ENCODE measurements at regions not wholly inside any gene's neighbourhood (a gene's known extent, or its start where the extent isn't known, plus 50 kb on each side); places are given as distances from the start of the nearest gene placed in this dataset.

DNA sequence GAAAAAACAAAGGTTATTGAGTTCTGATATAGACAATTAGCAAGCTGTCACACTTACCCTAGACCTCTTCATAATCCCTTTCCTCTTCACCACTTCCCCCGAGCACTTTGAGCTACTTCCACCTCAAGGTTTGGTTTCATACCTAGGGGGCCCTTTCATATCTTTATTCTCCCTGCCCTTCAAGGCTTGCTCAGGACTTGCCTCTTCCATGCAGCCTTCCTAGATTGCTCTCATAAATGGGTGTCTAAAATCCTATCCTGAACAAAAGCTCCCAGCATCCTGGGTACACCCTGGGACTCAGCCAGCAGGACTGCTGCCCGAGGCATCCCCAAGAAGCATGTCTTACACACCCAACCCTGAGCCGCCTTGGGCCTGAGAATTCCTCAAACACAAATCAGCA, 157.3 kb downstream of the C5orf15 start:
- no peak for DNase-seq
- no peaks in the 10 kb centered on the region for H3K36me3 Mint-ChIP-seq (ENCODE audit: low read depth)
- H3K9me3 ChIP-seq (ENCODE audit: control insufficient read depth, low read length, poor library complexity, severe bottlenecking), result no peaks in the 10 kb centered on the region
- H3K4me3 Mint-ChIP-seq, result no peak overlapping the region
- peak overlapping the region; percentile 53 for H3K27ac Mint-ChIP-seq
- peaks cover 2% of the 10 kb centered on the region for H3K4me1 Mint-ChIP-seq
- peaks cover 63% of the 10 kb centered on the region for H3K27me3 Mint-ChIP-seq
- ATAC-seq, result no peak

DNA sequence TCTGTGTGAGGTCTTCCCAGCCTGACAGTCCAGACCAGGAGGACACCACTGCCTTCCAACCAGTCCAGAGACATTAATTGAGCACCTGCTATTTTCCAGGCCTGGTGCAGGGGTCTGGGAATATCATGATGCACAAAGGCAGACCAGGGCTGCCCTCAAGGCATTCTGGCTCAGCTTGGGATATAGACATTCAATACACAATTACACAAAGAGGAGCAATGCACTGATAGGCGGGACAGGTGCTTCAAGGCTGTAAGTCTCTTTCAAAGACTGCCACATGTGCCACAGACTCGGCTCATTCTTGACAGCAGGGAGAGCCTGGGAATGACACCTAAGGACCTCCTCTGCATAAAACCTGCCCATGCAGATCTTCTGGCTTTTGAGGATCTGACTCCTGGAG, 158.6 kb downstream of the C5orf15 start:
- H3K27me3 Mint-ChIP-seq, result peaks cover 56% of the 10 kb centered on the region
- no peak overlapping the region for H3K4me3 Mint-ChIP-seq
- no peaks in the 10 kb centered on the region for H3K9me3 ChIP-seq (ENCODE audit: control insufficient read depth, low read length, poor library complexity, severe bottlenecking)
- DNase-seq (no peak), ATAC-seq (no peak)
- H3K4me1 Mint-ChIP-seq, result peaks cover 2% of the 10 kb centered on the region
- no peak overlapping the region for H3K27ac Mint-ChIP-seq
- no peaks in the 10 kb centered on the region for H3K36me3 Mint-ChIP-seq (ENCODE audit: low read depth)

DNA sequence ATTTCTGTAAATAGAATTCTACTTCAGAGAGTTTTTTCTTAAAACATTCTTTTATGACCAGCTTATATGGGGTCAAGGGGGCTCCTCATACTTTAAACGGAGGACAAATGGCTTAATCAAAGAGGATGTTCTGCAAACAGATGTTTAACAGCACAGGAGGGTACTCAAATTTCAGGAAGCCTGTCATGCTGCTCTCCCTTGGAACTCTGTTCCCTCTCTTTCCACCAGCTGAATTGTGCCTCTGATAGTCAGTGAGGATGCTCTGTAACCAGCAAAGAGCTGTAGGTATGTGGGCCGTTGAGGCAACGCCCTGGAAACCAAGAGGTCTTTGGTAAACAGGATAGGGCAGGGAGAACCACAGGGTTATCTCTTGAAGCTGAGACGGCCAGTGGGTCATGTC, 161.1 kb downstream of the C5orf15 start:
- no peak overlapping the region for H3K4me3 Mint-ChIP-seq
- no peaks in the 10 kb centered on the region for H3K36me3 Mint-ChIP-seq (ENCODE audit: low read depth)
- DNase-seq (no peak), ATAC-seq (no peak)
- H3K4me1 Mint-ChIP-seq, result peaks cover 1% of the 10 kb centered on the region
- H3K9me3 ChIP-seq (ENCODE audit: control insufficient read depth, low read length, poor library complexity, severe bottlenecking), result no peaks in the 10 kb centered on the region
- no peak overlapping the region for H3K27ac Mint-ChIP-seq
- H3K27me3 Mint-ChIP-seq, result peaks cover 55% of the 10 kb centered on the region

DNA sequence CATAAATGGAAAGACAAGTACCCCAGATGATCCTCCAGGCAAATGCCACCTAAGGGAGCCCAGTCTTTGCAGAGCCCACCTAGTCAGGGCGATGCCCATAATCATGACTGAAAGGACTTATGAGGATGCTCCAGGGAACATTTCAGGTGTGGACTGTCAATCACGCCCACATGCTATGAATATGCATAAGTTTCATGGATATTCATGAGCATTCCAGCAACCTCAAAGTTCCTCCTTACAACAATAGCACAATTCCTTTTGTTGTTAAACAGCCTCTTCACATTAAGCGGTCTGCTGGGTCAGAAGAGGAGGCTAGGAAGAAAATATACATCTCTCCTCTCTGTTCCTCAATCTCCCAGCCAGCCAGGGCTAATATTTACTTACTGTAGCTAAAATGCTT, 161.6 kb downstream of the C5orf15 start:
- no peak for DNase-seq
- no peak for ATAC-seq
- no peaks in the 10 kb centered on the region for H3K9me3 ChIP-seq (ENCODE audit: control insufficient read depth, low read length, poor library complexity, severe bottlenecking)
- Mint-ChIP-seq H3K4me3 (no peak overlapping the region), H3K36me3 (ENCODE audit: low read depth) (no peaks in the 10 kb centered on the region), H3K27ac (no peak overlapping the region), H3K4me1 (no peaks in the 10 kb centered on the region), H3K27me3 (peaks cover 53% of the 10 kb centered on the region)

DNA sequence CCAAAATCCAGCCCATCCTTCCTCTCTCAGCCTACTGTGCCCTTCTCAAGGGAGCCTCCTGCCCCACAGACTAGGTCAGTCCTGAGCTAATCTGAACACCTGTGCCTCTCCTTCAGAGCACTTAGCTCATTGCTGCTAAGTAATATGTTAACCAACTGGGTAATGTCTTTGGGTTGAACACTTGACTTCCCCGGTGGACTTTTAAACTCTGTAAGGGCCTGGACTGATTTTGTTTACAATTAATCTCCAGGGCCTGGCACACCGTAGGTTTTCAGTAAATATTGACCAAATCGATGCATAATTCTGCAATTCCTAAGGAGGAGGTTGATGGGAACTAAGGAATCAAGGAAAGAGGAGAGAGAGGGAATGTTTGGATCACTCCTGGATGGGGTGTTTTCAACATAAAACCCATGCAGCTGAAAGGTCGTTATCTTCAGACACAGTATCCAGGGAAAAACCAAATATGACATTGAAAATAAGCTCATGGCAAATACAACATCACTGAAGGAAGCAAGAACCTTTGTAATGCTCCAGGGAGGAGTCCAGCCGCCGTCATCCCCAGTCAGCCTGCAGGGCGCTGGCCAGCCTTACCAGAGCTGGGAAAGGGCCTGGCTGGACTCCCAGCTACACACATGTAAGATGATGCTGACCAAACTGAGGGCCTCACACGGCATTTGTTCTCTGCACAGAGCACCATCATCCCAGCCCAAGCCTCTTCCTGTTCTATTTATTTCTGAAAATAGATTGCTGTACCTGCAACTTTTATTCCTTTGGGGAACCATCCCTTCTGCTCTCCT, 166.3 kb downstream of the C5orf15 start:
- peaks cover 66% of the 10 kb centered on the region for H3K27me3 Mint-ChIP-seq
- H3K27ac Mint-ChIP-seq, result no peak overlapping the region
- H3K36me3 Mint-ChIP-seq (ENCODE audit: low read depth), result peaks cover 3% of the 10 kb centered on the region
- DNase-seq (no peak), ATAC-seq (no peak)
- no peaks in the 10 kb centered on the region for H3K4me1 Mint-ChIP-seq
- H3K4me3 Mint-ChIP-seq, result no peak overlapping the region
- no peaks in the 10 kb centered on the region for H3K9me3 ChIP-seq (ENCODE audit: control insufficient read depth, low read length, poor library complexity, severe bottlenecking)

DNA sequence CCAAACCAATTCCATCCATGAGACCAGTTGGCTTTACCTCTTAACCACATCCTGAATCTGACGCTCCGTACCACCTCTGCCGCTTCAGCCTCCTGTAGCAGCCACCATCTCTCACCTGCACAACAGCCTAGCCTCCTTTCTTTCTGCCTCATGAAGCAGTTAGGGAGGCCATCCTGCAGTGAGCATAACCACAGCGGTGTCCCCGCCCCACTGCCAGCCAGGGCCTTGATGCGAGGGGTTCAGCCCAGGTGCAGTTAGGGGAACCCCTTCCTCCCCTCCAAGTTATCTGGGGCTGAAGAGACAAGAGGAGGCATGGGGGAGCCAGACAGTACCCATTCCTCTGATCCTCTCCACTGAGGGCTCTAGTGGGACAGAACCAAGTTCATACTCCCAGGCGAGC, 167.0 kb downstream of the C5orf15 start:
- ATAC-seq, result no peak
- H3K27me3 Mint-ChIP-seq, result peaks cover 73% of the 10 kb centered on the region
- no peak for DNase-seq
- no peaks in the 10 kb centered on the region for H3K4me1 Mint-ChIP-seq
- H3K9me3 ChIP-seq (ENCODE audit: control insufficient read depth, low read length, poor library complexity, severe bottlenecking), result no peaks in the 10 kb centered on the region
- H3K36me3 Mint-ChIP-seq (ENCODE audit: low read depth), result peaks cover 3% of the 10 kb centered on the region
- no peak overlapping the region for H3K4me3 Mint-ChIP-seq
- no peak overlapping the region for H3K27ac Mint-ChIP-seq

DNA sequence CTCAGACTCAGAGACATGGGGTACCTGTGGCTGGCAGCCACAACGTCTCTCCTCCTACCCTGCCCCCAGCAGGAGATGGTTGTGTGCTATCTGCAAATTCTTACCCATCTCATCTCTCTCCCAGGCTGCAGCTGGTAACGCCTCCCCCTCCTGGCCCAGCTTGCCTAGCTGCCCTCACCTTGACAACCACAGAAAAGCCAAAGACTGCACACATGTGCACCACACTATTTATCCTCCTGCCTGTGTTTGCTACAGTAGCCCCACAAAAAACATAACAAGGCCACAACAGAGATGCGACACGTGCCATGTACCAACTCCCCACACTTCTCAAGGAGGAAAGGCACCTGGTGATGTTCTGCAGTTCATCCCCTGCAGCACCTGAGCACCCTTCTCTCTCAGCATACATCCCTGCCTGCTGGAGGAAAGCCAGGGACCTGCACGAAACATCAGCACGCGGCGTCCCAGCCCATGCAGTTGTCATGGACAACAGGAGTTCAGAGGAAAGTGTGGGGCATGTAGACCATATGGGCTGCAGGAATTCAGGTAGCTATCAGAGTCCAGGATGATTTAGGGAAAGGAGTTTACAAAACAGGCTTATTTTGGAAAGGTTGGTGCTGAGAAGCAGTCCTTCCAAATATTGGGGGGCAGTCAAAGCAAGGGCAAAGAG, 168.7 kb downstream of the C5orf15 start:
- Mint-ChIP-seq H3K36me3 (ENCODE audit: low read depth) (peaks cover 3% of the 10 kb centered on the region), H3K27me3 (peaks cover 76% of the 10 kb centered on the region), H3K4me1 (no peaks in the 10 kb centered on the region), H3K27ac (no peak overlapping the region), H3K4me3 (no peak overlapping the region)
- no peak for ATAC-seq
- no peaks in the 10 kb centered on the region for H3K9me3 ChIP-seq (ENCODE audit: control insufficient read depth, low read length, poor library complexity, severe bottlenecking)
- DNase-seq, result no peak

DNA sequence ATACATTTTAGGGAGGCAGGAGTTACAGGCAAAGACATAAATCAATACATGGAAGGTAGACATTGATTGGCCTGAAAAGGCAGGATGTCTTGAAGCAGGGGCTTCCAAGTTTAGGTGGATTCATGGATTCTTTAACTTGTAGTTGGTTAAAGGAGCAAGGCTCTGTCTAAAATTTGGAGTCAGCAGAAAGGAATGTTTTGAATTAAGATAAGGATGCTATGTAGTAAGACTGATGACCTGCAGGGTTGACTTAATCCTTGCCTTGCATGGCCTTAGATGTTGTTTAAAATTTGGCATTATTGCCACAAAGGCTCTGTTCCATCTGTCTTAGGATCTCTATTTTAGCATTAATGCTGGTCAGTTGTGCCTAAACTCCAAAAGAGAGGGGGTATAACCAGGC, 171.3 kb downstream of the C5orf15 start:
- Mint-ChIP-seq H3K36me3 (ENCODE audit: low read depth) (peaks cover 3% of the 10 kb centered on the region), H3K27me3 (peaks cover 78% of the 10 kb centered on the region), H3K4me1 (no peaks in the 10 kb centered on the region), H3K27ac (no peak overlapping the region), H3K4me3 (no peak overlapping the region)
- no peak for DNase-seq
- H3K9me3 ChIP-seq (ENCODE audit: control insufficient read depth, low read length, poor library complexity, severe bottlenecking), result no peaks in the 10 kb centered on the region
- no peak for ATAC-seq

DNA sequence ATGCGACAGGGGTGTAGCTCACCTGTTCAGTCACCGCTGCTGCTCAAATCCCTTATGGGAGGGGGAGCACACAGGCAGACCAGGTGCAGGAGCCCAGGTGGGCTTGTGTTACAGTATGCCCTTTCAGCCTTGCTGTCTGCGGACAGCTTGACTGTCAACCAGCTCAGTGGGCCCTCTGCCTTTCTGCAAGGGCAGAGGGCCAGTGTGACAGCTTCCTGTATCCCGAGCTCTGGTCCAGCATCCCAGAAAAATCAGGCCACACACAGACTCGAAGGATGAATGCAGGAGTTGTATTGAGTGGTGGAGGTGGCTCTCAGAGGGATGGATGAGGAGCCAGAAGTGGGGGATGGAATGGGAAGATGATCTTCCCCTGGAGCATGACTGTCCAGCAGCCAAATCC, 172.2 kb downstream of the C5orf15 start:
- DNase-seq (no peak), ATAC-seq (no peak)
- Mint-ChIP-seq H3K4me1 (no peaks in the 10 kb centered on the region), H3K27me3 (peaks cover 78% of the 10 kb centered on the region), H3K36me3 (ENCODE audit: low read depth) (peaks cover under 1% of the 10 kb centered on the region), H3K4me3 (no peak overlapping the region), H3K27ac (no peak overlapping the region)
- no peaks in the 10 kb centered on the region for H3K9me3 ChIP-seq (ENCODE audit: control insufficient read depth, low read length, poor library complexity, severe bottlenecking)

DNA sequence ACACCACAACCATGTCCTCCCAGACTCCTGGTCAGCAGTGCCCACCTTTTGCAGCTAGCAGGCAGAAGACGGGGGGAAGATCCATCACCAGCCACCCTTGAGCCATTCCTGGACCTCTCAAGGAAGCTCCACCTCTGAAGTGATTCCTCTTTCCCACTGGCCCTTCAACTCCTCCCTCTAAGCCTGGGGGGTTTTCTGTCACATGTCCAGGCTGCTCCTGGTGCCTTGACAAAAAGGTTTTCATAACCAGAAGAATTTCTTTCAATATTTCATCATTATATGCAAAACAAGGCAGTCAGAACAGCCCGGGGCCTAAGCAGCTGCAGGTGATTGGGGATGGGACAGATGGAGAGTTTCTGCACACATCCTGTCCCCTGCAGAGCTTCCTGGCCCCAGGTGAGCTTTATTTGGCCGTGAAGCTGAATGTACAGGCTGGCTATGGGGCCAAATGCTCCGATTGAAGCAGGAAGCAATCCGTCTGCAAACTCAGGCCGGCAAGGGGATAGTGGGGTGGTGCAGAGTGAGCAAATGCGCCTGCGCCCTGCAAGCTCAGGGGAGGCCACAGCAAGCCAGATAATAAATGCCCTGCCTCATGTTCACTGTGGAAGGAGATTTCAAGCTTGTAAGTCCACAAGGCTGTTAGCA, 173.5 kb downstream of the C5orf15 start:
- H3K4me1 Mint-ChIP-seq, result peaks cover 2% of the 10 kb centered on the region
- no peak for ATAC-seq
- no peak overlapping the region for H3K4me3 Mint-ChIP-seq
- H3K27me3 Mint-ChIP-seq, result peaks cover 82% of the 10 kb centered on the region
- H3K27ac Mint-ChIP-seq, result no peak overlapping the region
- H3K36me3 Mint-ChIP-seq (ENCODE audit: low read depth), result peaks cover 2% of the 10 kb centered on the region
- H3K9me3 ChIP-seq (ENCODE audit: control insufficient read depth, low read length, poor library complexity, severe bottlenecking), result no peaks in the 10 kb centered on the region
- DNase-seq, result no peak

DNA sequence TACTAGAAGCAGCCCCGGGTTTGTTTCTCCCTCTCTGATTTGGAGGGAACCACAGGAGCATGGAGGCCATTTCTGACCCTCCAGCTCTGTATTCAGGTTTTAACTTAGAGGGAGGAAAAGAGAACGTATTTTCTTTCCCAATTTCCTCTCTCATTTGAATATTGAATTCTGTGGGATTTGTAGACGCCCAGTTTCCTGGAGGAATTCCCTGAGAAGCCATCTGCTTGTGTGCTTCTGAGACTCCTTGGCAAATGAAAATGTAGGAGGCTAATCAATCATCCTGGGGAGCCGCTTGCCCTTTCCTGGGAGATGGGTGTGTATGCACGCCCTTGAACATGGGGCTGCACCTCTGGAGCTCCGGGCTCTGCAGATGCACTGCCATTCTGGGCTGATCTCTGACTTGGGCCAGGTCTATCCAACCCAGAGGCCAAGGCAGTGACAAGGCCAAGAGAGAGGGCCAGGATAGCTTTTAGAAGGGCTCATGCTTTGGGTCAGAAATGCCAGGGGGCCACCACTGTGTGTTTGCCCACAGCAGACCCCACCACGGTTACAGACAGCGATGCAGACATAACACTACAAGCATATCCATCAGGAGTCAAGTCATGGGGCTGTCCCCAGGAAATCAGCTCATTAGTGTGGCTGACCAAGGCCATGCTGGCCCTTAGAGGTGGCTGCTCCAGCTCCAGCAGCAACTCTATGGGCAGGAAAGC, 174.5 kb downstream of the C5orf15 start:
- DNase-seq (no peak), ATAC-seq (no peak)
- peaks cover 2% of the 10 kb centered on the region for H3K36me3 Mint-ChIP-seq (ENCODE audit: low read depth)
- no peak overlapping the region for H3K27ac Mint-ChIP-seq
- no peak overlapping the region for H3K4me3 Mint-ChIP-seq
- H3K27me3 Mint-ChIP-seq, result peaks cover 77% of the 10 kb centered on the region
- H3K4me1 Mint-ChIP-seq, result peaks cover 4% of the 10 kb centered on the region
- no peaks in the 10 kb centered on the region for H3K9me3 ChIP-seq (ENCODE audit: control insufficient read depth, low read length, poor library complexity, severe bottlenecking)

DNA sequence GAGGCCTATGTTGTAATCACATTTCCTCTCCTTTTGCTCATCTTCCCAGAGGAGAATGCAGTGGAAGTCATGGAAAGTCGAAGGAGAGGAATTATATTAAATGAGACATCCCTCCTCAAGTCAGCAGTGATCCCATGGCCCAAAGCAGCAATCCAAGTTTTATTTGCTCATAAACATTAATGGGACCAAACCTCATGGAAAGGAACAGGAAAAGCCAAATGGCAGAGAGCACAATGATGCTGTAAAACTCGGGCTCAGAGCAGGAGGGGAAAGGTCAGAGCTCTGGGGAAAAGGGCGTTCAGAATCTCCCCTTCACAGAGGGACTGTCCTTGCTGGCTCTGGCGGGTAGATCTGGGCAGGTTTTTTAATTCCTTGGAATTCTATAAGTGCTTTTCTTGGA, 175.8 kb downstream of the C5orf15 start:
- DNase-seq (no peak), ATAC-seq (no peak)
- no peak overlapping the region for H3K4me3 Mint-ChIP-seq
- H3K27me3 Mint-ChIP-seq, result peaks cover 76% of the 10 kb centered on the region
- no peak overlapping the region for H3K27ac Mint-ChIP-seq
- peaks cover 2% of the 10 kb centered on the region for H3K36me3 Mint-ChIP-seq (ENCODE audit: low read depth)
- H3K4me1 Mint-ChIP-seq, result peaks cover 4% of the 10 kb centered on the region
- H3K9me3 ChIP-seq (ENCODE audit: control insufficient read depth, low read length, poor library complexity, severe bottlenecking), result no peaks in the 10 kb centered on the region

DNA sequence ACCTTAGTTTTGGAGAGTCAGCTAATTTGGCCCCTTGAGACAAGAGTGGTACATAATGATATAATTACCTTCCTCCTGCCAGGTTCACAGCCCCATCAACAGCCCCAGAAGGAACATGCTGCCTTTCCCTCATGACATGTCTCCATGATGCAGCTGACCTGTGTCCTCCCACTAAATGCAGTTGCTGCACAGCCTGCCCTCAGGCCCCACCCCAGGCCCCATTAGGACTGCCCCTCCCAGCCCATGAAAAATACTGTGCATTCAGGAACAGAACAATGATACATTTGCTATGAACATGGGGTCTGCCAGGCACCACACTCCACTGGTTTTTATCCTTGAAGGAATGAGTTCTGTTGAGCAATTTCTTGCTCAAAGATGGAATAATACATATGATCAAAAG, 176.4 kb downstream of the C5orf15 start:
- ATAC-seq (no peak), DNase-seq (no peak)
- H3K9me3 ChIP-seq (ENCODE audit: control insufficient read depth, low read length, poor library complexity, severe bottlenecking), result no peaks in the 10 kb centered on the region
- Mint-ChIP-seq H3K27ac (no peak overlapping the region), H3K36me3 (ENCODE audit: low read depth) (peaks cover 2% of the 10 kb centered on the region), H3K4me1 (peaks cover 4% of the 10 kb centered on the region), H3K4me3 (no peak overlapping the region), H3K27me3 (peaks cover 71% of the 10 kb centered on the region)

Measured in T-helper 17 cell (primary cell).